ENCODE measurements at regions not wholly inside any gene's neighbourhood (a gene's known extent, or its start where the extent isn't known, plus 50 kb on each side); places are given as distances from the start of the nearest gene placed in this dataset.

DNA sequence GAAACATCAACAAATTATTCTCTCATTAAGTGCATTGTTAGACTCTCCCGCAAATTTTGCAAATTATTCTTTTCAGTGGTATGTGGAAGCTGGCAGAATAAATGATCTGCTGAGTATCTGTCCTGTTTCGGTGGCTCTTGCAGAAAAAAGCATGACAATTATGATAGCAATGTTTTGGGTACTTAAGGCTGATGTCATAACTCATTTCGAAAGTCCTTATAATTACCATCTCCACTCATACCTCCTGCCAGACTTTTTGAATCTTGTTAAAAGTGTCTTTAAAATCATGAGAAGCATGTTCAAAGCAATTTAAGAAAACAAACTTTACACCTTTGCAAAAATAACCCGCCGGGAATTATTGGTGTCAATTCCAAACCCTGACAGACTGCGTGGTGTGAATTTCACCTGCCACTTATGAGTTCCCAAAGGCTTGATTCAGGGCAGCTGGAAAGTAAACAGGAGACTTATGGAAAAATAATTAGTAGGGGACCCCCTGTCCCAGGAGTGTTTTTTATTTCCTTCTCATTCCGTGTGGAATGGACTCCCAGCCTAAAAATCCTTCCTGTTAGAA, 87.6 kb upstream of the E2F3 start:
- no peak for TF ChIP-seq CTCF (IDR thresholded peaks at IDR 0.05)
- Mint-ChIP-seq H3K27me3 (ENCODE audit: insufficient read depth) (peaks cover 12% of the 10 kb centered on the region), H3K9me3 (peaks cover 5% of the 10 kb centered on the region), H3K36me3 (ENCODE audit: low read depth) (no peaks in the 10 kb centered on the region; the same call in 1 of the 2 replicates), H3K27ac (no peak overlapping the region), H3K4me1 (ENCODE audit: low read depth) (peaks cover 7% of the 10 kb centered on the region), H3K4me3 (no peak overlapping the region)
- no peak for DNase-seq

DNA sequence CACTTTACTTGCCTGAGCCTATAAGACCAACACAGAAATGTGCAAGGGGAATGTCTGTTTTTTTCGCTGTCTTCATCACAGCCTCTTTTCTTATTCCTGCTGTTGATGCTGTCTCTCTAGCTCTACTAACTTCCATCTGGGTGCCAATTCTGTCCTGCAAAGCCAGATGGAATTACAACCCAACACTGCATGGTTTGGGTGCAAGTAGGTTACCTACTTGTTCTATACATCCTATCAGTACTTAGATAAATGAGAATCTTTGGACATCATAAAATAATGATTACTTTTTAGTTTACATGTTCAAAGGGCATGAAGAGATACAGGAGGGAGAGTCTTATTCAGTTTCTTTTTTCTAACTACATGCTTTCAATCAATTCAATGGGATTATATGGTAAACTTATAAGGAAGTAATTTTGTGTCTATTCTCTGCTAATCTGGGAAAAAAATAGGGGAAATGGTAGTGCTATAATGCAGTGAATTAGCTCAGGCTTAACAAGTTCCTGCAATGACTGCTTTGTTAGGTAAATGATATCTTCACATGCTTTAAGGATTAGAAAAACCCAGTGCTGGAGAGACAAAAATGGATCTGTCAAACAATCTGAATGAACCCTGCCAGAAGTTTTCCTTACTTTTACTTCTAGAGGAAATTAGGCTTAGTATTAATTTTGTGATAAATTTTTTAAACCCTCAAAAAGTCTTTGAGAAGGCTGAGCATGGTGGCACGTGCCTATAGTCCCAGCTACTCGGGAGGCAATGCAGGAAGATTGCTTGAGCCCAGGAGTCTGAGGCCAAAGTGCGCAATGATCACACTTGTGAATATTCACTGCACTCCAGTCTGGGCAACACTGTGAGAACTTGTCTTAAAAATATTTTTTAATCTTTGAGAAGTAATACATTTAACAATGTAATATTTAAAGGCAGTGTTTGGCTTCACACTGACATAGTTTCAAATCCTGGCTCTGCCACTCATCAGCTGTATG, 86.5 kb upstream of the E2F3 start:
- Mint-ChIP-seq H3K27ac (no peak overlapping the region), H3K4me3 (no peak overlapping the region), H3K4me1 (ENCODE audit: low read depth) (peaks cover 7% of the 10 kb centered on the region), H3K36me3 (ENCODE audit: low read depth) (peaks cover 5% of the 10 kb centered on the region), H3K9me3 (peaks cover 11% of the 10 kb centered on the region), H3K27me3 (ENCODE audit: insufficient read depth) (peaks cover 12% of the 10 kb centered on the region)
- no peak for TF ChIP-seq CTCF (IDR thresholded peaks at IDR 0.05)
- no peak for DNase-seq

- no peak overlapping the region for H3K4me3 Mint-ChIP-seq
- no peak overlapping the region for H3K27ac Mint-ChIP-seq
- TF ChIP-seq CTCF (IDR thresholded peaks at IDR 0.05) = no peak
- H3K4me1 Mint-ChIP-seq (ENCODE audit: low read depth) = peaks cover 7% of the 10 kb centered on the region
- H3K9me3 Mint-ChIP-seq = peaks cover 20% of the 10 kb centered on the region
- DNase-seq = no peak
- peaks cover 16% of the 10 kb centered on the region for H3K27me3 Mint-ChIP-seq (ENCODE audit: insufficient read depth)
- peaks cover 5% of the 10 kb centered on the region for H3K36me3 Mint-ChIP-seq (ENCODE audit: low read depth)
Measured at GRCh38 chr6:20317430-20317829, 84.2 kb upstream of the E2F3 start.

- TF ChIP-seq CTCF (IDR thresholded peaks at IDR 0.05) = no peak
- DNase-seq = no peak
- Mint-ChIP-seq H3K27me3 (ENCODE audit: insufficient read depth) (peaks cover 10% of the 10 kb centered on the region), H3K9me3 (peaks cover 20% of the 10 kb centered on the region), H3K36me3 (ENCODE audit: low read depth) (peaks cover 5% of the 10 kb centered on the region), H3K4me3 (no peak overlapping the region), H3K27ac (no peak overlapping the region), H3K4me1 (ENCODE audit: low read depth) (peaks cover 2% of the 10 kb centered on the region)
Measured at GRCh38 chr6:20318851-20319387, 82.8 kb upstream of the E2F3 start.

DNA sequence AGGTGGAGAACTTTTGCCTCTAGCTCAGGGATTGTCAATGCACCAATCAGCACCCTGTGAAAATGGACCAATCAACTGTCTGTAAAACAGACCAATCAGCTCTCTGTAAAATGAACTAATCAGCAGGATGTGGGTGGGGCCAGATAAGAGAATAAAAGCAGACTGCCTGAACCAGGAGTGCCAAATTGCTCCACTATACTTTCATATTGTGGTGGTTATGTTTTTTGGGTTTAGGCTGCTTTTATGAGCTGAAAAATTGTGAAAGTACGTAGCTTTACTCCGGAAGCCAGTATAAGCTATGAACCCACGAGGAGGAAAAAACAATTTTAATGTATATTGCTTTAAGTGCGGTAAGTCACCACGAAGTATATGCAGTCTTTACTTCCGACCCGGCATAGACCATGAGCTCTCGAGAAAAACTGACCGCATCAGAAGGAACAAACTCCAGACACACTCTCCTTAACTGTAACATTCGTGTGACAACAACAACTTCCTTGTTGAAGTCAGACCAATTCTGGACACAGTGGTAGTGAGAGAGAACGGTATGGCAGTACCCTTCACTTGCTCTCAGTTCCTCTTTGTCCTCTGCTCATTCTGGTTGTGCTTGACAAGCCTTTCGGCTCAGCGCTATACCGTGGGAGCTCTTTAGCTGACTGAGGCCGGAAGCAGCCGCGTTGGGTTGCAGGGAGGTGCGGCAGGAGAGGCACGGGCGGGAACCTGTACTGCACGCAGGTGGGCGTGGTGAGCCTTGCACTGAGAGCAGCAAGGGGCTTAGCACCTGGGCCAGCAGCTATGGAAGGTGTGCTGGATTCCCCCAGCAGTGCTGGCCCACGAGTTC, 81.9 kb upstream of the E2F3 start:
- Mint-ChIP-seq H3K4me3 (no peak overlapping the region), H3K27me3 (ENCODE audit: insufficient read depth) (peaks cover 5% of the 10 kb centered on the region), H3K27ac (no peak overlapping the region), H3K4me1 (ENCODE audit: low read depth) (no peaks in the 10 kb centered on the region), H3K36me3 (ENCODE audit: low read depth) (peaks cover 5% of the 10 kb centered on the region), H3K9me3 (peaks cover 20% of the 10 kb centered on the region)
- TF ChIP-seq CTCF (IDR thresholded peaks at IDR 0.05) = no peak
- no peak for DNase-seq

All from HFFc6 (cell line).